NCI-H1417 (cell line): ENCODE measurements at regions not wholly inside any gene's neighbourhood (a gene's known extent, or its start where the extent isn't known, plus 50 kb on each side); places are given as distances from the start of the nearest gene placed in this dataset.
"Not testable (repeated sequence)": the region's sequence is repeated elsewhere in the genome, so short reads cannot be mapped to it uniquely, and the experiment has no call there.

ENCODE experiments used
- DNase-seq, 3 experiments: peaks; one replicate each; lab custom pipeline; 2025; lab: John Stamatoyannopoulos, UW

GRCh38 chr21:14903172-14903865 is 161.5 kb downstream of the NRIP1 start:
- no peak for DNase-seq

- DNase-seq, result no peak
These were observed 163.3 kb downstream of the NRIP1 start for GRCh38 chr21:14901482-14901958.

GRCh38 chr21:14900611-14901010 is 164.2 kb downstream of the NRIP1 start:
- DNase-seq, result no peak

GRCh38 chr21:14900058-14900457 is 164.7 kb downstream of the NRIP1 start:
- DNase-seq, result no peak

GRCh38 chr21:14895792-14896191 is 169.0 kb downstream of the NRIP1 start:
- no peak for DNase-seq

GRCh38 chr21:14890141-14890540 is 174.7 kb downstream of the NRIP1 start:
- no peak for DNase-seq

GRCh38 chr21:14889080-14889810 is 175.6 kb downstream of the NRIP1 start:
- peak in 1 of 3 experiments; percentile 9 for DNase-seq

GRCh38 chr21:14888202-14888601 is 176.6 kb downstream of the NRIP1 start:
- peak in 2 of 3 experiments; percentile 7 to 67 for DNase-seq

- no peak for DNase-seq
These were observed 178.8 kb downstream of the NRIP1 start for GRCh38 chr21:14886001-14886400.

- DNase-seq, result no peak
These were observed 181.4 kb downstream of the NRIP1 start for GRCh38 chr21:14883351-14883750.

- not testable (repeated sequence) for DNase-seq
These were observed 182.3 kb downstream of the NRIP1 start for GRCh38 chr21:14882545-14882944.

GRCh38 chr21:14881863-14882499 is 182.8 kb downstream of the NRIP1 start:
- DNase-seq, result no peak

- no peak for DNase-seq
These were observed 183.9 kb downstream of the NRIP1 start for GRCh38 chr21:14880922-14881321.

GRCh38 chr21:14879458-14879857 is 185.3 kb downstream of the NRIP1 start:
- no peak for DNase-seq

- no peak for DNase-seq
These were observed 185.8 kb downstream of the NRIP1 start for GRCh38 chr21:14878971-14879370.

- DNase-seq, result no peak
These were observed 187.1 kb downstream of the NRIP1 start for GRCh38 chr21:14877581-14878228.

GRCh38 chr21:14876524-14876840 is 188.3 kb downstream of the NRIP1 start:
- no peak for DNase-seq

- no peak for DNase-seq
These were observed 188.9 kb downstream of the NRIP1 start for GRCh38 chr21:14875704-14876523.

GRCh38 chr21:14875186-14875585 is 189.6 kb downstream of the NRIP1 start:
- DNase-seq, result no peak

- DNase-seq, result no peak
These were observed 190.4 kb downstream of the NRIP1 start for GRCh38 chr21:14874379-14874778.

GRCh38 chr21:14871861-14872260 is 192.9 kb downstream of the NRIP1 start:
- no peak for DNase-seq

- DNase-seq, result no peak
These were observed 194.0 kb downstream of the NRIP1 start for GRCh38 chr21:14870853-14871149.
